SU-DHL-6 (cell line): ENCODE measurements at regions not wholly inside any gene's neighbourhood (a gene's known extent, or its start where the extent isn't known, plus 50 kb on each side); places are given as distances from the start of the nearest gene placed in this dataset.

Experiments used
- EZH2phosphoT487 ChIP-seq: fragments of 200-600 bp; sonication (generic), shearing (Covaris generic); conservative IDR thresholded peaks from 2 replicates; pipeline ENCODE4 v1.6.1; 2018; ENCODE audit warnings: mild to moderate bottlenecking, antibody characterized with exemption, low read length, moderate library complexity, mixed read lengths
- TF ChIP-seq, protein P1 (sequence below): fragments of 200-600 bp; sonication (generic); IDR thresholded peaks from one replicate; pipeline ENCODE4 v1.5.1; 2017; ENCODE audit warnings: antibody characterized with exemption, mild to moderate bottlenecking, low read length, moderate library complexity; ENCODE audit not compliant: insufficient read depth, poor library complexity, severe bottlenecking

- no peak for TF ChIP-seq EZH2phosphoT487
- TF ChIP-seq, protein P1, sequence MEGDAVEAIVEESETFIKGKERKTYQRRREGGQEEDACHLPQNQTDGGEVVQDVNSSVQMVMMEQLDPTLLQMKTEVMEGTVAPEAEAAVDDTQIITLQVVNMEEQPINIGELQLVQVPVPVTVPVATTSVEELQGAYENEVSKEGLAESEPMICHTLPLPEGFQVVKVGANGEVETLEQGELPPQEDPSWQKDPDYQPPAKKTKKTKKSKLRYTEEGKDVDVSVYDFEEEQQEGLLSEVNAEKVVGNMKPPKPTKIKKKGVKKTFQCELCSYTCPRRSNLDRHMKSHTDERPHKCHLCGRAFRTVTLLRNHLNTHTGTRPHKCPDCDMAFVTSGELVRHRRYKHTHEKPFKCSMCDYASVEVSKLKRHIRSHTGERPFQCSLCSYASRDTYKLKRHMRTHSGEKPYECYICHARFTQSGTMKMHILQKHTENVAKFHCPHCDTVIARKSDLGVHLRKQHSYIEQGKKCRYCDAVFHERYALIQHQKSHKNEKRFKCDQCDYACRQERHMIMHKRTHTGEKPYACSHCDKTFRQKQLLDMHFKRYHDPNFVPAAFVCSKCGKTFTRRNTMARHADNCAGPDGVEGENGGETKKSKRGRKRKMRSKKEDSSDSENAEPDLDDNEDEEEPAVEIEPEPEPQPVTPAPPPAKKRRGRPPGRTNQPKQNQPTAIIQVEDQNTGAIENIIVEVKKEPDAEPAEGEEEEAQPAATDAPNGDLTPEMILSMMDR = no peak
Measured at GRCh38 chr20:23227274-23227673, 123.3 kb upstream of the NXT1 start.
